Memory B cell (primary cell): ENCODE measurements at regions not wholly inside any gene's neighbourhood (a gene's known extent, or its start where the extent isn't known, plus 50 kb on each side); places are given as distances from the start of the nearest gene placed in this dataset.

Experiments
- ATAC-seq: fragments of 150-1000 bp; cut with Tn5 transposase; 2 replicates; pipeline ENCODE4 v1.10.0; 2021; ENCODE audit warnings: low read depth, mild to moderate bottlenecking, moderate library complexity
- DNase-seq, 2 donors: peaks; one replicate each; pipeline ENCODE4 v3.0.0; 2022; ENCODE audit warnings: low spot score in 2 of 2
- H3K27ac Mint-ChIP-seq: one replicate; pipeline ENCODE4 v1.8.0; 2022; ENCODE audit warnings: mild to moderate bottlenecking, moderate library complexity, mixed read lengths
- H3K27me3 Mint-ChIP-seq: one replicate; pipeline ENCODE4 v1.8.0; 2022; ENCODE audit warnings: mixed read lengths
- H3K36me3 Mint-ChIP-seq: one replicate; pipeline ENCODE4 v1.8.0; 2022; ENCODE audit warnings: mild to moderate bottlenecking, mixed read lengths
- H3K4me1 Mint-ChIP-seq: one replicate; pipeline ENCODE4 v1.8.0; 2022; ENCODE audit warnings: mixed read lengths
- H3K4me3 Mint-ChIP-seq: one replicate; pipeline ENCODE4 v1.8.0; 2022; ENCODE audit warnings: mild to moderate bottlenecking, moderate library complexity, mixed read lengths
- H3K9me3 Mint-ChIP-seq: one replicate; pipeline ENCODE4 v1.8.0; 2022; ENCODE audit warnings: mixed read lengths

DNA sequence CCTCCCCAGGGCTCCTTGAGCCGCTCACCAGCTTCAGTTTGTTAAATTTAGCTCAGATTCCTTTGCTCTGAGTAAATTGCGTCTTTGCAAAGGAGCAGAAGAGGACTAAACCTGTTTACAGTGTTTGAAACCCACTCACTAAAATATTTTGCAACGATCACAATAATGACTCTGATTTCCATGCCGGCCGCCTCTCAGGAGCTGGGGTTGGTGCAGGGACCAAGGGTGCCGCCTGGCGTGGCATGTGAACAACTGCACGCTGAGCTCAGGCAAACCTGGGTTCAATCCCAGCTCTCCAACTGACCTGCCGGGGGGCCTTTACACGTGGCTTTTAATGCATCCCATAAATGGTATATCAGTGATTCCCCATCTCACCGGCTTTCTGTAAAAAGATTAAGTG lies 68.7 kb upstream of the CACNA1A start:
- no peak for ATAC-seq
- H3K27ac Mint-ChIP-seq, result no peak overlapping the region
- no peak overlapping the region for H3K4me3 Mint-ChIP-seq
- peaks cover 2% of the 10 kb centered on the region for H3K4me1 Mint-ChIP-seq
- H3K36me3 Mint-ChIP-seq, result no peaks in the 10 kb centered on the region
- DNase-seq, result no peak
- peaks cover 15% of the 10 kb centered on the region for H3K27me3 Mint-ChIP-seq
- peaks cover 12% of the 10 kb centered on the region for H3K9me3 Mint-ChIP-seq

DNA sequence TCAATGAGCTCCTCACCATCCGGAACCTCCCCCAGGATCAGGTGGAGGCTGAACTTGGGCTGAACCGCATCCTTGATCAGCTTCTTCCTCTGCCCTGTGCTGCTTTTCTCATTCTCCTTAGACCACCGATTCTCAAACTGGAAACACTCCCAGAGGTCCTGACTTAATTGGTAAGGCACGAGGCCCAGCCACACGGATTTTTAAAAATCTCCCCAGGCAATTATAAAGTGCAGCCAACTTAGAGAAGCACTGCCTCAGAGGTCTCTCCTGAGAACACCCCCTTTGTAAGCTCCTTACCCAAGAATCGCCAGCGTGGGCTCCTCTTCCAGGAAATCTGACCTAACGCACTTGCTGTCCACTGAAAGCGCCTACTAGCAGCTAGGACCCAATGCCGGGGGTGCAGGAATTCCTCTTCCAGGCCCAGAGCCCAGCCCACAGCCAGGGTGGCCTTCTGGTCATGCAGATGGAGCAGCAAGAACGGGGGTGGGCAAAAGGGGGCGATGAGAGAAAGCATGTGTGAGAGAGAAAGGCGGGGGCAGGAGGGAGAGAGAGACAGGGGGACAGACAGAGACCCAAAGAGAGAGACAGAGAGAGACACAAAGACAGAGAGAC lies 66.9 kb upstream of the CACNA1A start:
- Mint-ChIP-seq H3K27me3 (peaks cover 17% of the 10 kb centered on the region), H3K4me1 (peaks cover 2% of the 10 kb centered on the region), H3K36me3 (no peaks in the 10 kb centered on the region), H3K27ac (no peak overlapping the region), H3K4me3 (no peak overlapping the region), H3K9me3 (peaks cover 12% of the 10 kb centered on the region)
- ATAC-seq, result no peak
- DNase-seq, result no peak

DNA sequence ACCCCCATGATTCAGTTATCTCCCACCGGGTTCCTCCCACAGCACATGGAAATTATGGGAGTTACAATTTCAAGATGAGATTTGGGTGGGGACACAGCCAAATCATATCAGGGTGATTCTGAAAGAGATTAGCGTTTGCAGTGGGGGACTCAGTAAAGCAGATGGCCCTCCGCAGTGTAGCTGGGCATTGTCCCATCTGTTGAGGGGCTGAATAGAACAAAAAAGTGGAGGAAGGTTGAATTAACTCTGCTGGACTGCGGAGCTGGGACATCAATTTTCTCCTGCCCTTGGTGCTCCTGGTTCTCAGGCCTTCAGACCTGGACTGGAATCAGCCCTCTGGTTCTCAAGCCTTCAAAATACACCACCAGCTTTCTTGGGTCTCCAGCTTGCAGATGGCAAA lies 55.2 kb upstream of the CACNA1A start:
- peaks cover 3% of the 10 kb centered on the region for H3K4me1 Mint-ChIP-seq
- H3K27ac Mint-ChIP-seq, result no peak overlapping the region
- H3K4me3 Mint-ChIP-seq, result no peak overlapping the region
- peaks cover 11% of the 10 kb centered on the region for H3K27me3 Mint-ChIP-seq
- peaks cover 4% of the 10 kb centered on the region for H3K9me3 Mint-ChIP-seq
- DNase-seq (no peak), ATAC-seq (no peak)
- no peaks in the 10 kb centered on the region for H3K36me3 Mint-ChIP-seq

DNA sequence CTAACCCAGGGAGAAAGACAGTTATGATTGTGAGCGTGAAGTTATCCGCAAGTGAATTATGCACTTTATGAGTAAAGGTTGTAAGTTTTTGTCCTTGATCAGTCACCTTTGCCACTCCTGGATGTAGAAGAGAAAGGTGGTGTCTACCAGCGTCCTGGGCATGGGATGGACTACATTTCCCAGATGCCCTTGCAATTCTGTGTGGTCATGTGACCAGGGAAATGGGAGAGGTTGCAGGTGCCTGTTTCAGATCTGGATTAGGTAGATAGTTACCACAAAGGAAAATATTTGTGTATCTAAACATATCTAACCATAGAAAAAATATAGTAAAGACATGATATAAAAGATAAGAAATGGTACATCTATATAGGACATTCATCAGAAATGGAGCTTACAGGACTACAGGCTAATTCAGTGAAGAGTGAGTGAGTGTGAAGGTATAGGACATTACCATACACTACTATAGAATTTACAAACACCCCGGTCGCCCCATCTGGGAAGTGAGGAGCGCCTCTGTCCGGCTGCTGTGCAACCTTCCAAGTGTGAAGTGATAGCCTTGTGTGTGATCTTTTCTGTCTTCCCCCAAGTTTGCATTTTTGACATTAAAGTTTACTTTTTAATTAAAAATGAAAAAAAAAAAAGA lies 51.6 kb upstream of the CACNA1A start:
- Mint-ChIP-seq H3K27ac (no peak overlapping the region), H3K4me1 (peaks cover 3% of the 10 kb centered on the region), H3K36me3 (no peaks in the 10 kb centered on the region), H3K27me3 (peaks cover 15% of the 10 kb centered on the region), H3K9me3 (peaks cover 4% of the 10 kb centered on the region), H3K4me3 (no peak overlapping the region)
- ATAC-seq (no peak), DNase-seq (no peak)

DNA sequence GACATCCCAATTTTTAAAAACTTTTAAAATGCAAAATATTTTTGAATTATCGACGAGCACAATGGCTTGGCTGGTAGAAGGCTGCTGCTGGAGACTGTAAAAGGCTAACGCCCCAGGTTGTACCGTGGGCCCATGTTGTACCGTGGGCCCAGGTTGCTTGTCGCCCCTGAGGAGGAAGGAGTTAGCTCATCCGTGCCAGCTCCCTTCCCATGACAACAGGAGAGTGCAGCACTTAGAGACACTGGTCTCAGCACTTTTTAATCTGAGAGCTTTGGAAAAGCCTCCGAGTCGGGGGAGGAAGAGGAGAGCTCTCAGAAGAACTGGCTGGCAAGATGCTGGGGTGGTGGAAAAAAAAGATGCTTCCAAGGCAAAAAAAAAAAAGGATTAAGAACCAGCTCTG lies 50.3 kb upstream of the CACNA1A start:
- no peaks in the 10 kb centered on the region for H3K36me3 Mint-ChIP-seq
- no peak for ATAC-seq
- DNase-seq, result no peak
- H3K4me3 Mint-ChIP-seq, result no peak overlapping the region
- peaks cover 4% of the 10 kb centered on the region for H3K9me3 Mint-ChIP-seq
- H3K27ac Mint-ChIP-seq, result no peak overlapping the region
- H3K27me3 Mint-ChIP-seq, result peaks cover 21% of the 10 kb centered on the region
- H3K4me1 Mint-ChIP-seq, result peaks cover 3% of the 10 kb centered on the region
